ENCODE measurements at regions not wholly inside any gene's neighbourhood (a gene's known extent, or its start where the extent isn't known, plus 50 kb on each side); places are given as distances from the start of the nearest gene placed in this dataset.
"Not testable (repeated sequence)": the region's sequence is repeated elsewhere in the genome, so short reads cannot be mapped to it uniquely, and the experiment has no call there.

GRCh38 chr6:146985966-146986365 is 218.3 kb upstream of the STXBP5 start:
- DNase-seq (ENCODE audit: extremely low spot score), result no peak
- TF ChIP-seq LEF1 (IDR thresholded peaks at IDR 0.05; ENCODE audit: borderline replicate concordance) (no peak), FOXM1 (IDR thresholded peaks at IDR 0.05; ENCODE audit: borderline replicate concordance) (no peak)
- CTCF ChIA-PET, result no interaction called here
- POLR2A ChIA-PET, result no interaction called here

GRCh38 chr6:146987938-146988337 is 216.3 kb upstream of the STXBP5 start:
- DNase-seq (ENCODE audit: extremely low spot score); CTCF ChIA-PET; POLR2A ChIA-PET: not testable (repeated sequence)

GRCh38 chr6:146989860-146990259 is 214.4 kb upstream of the STXBP5 start:
- DNase-seq (ENCODE audit: extremely low spot score), result no peak
- CTCF ChIA-PET, result no interaction called here
- TF ChIP-seq ZNF384 (IDR thresholded peaks at IDR 0.05), result no peak
- POLR2A ChIA-PET, result no interaction called here

DNA sequence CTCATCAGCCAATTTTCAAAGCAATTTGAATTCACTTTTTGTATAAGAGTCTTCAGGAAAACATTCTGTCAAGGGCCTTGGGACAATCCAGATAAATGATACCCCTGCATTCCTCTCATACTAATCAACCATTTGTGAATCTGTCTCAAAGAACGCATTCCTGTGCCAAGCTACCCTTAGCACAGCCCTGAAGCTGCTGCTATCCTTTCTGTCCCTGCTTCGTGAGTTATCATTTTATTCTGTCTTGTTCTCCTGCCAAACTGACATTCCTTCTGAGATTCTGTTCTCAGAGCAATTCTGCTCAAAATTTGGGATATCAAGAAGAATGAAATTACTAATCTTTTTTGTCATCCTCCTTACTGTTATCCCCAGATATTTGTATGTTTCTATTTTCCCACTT is 213.9 kb upstream of the STXBP5 start:
- DNase-seq (ENCODE audit: extremely low spot score), result no peak
- CTCF ChIA-PET, result no interaction called here
- TF ChIP-seq ZNF384 (IDR thresholded peaks at IDR 0.05) (no peak), SP1 (IDR thresholded peaks at IDR 0.05) (no peak)
- POLR2A ChIA-PET, result no interaction called here

DNA sequence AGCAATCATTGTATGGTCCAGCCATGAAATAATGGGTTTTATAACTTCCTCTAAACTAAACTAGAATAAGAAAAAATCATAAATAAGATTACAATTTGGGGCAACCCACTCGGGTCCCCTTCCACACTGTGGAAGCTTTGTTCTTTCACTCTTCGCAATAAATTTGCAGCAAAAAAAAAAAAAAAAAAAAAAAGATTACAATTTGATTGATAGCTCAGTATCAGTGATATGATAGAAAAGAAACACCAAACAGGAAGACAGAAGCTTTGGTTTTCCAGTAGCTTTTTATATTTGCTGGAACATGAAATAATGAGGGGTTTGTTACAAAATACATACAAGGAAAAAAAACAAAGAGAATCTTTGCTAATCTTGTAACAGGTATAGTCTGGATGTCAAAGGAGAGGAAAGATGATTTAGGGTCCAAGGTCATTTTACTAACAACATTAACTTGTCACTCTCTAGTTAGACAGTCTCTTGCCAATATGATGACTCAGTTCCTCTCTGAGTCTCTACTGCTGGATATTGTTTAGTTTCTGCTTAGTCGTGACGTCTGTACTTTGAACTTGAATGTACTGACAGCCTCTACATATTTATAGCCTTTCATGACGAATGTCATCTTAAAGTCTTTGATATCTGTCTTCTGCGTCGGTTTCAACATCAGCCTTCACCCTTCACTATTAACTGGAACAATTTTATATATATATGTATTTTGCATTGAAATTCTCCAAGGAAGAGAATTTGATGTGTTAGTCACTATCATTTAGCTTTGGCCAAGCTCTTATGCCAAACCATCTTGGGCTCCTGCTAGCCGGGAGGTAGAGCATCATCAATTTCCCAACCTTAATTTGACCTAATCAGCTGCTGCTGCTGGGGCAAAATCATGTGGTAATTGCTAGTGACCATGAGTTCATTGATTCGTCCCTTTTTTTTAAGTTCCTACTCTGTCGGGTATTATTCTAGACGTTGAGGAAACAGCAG is 213.1 kb upstream of the STXBP5 start:
- ChIA-PET POLR2A (no interaction called here), CTCF (no interaction called here)
- DNase-seq (ENCODE audit: extremely low spot score), result no peak
- TF ChIP-seq ARNT (IDR thresholded peaks at IDR 0.05) (no peak), FOXK2 (IDR thresholded peaks at IDR 0.05) (no peak), L3MBTL2 (conservative IDR thresholded peaks at IDR 0.05) (no peak), TARDBP (IDR thresholded peaks at IDR 0.05) (no peak), ELF4 (IDR thresholded peaks at IDR 0.05) (no peak), BHLHE40 (IDR thresholded peaks at IDR 0.05; ENCODE audit: borderline replicate concordance) (no peak), HDGF (IDR thresholded peaks at IDR 0.05; ENCODE audit: borderline replicate concordance) (no peak), ZNF384 (IDR thresholded peaks at IDR 0.05) (no peak)

GRCh38 chr6:146997062-146997461 is 207.2 kb upstream of the STXBP5 start:
- TF ChIP-seq PKNOX1 (IDR thresholded peaks at IDR 0.05) (no peak), HDGF (IDR thresholded peaks at IDR 0.05; ENCODE audit: borderline replicate concordance) (no peak), TARDBP (IDR thresholded peaks at IDR 0.05) (no peak), FOXA1 (IDR thresholded peaks at IDR 0.05) (no peak), SP1 (IDR thresholded peaks at IDR 0.05) (no peak), ARNT (IDR thresholded peaks at IDR 0.05) (no peak)
- DNase-seq (ENCODE audit: extremely low spot score), result no peak
- ChIA-PET POLR2A (no interaction called here), CTCF (no interaction called here)

DNA sequence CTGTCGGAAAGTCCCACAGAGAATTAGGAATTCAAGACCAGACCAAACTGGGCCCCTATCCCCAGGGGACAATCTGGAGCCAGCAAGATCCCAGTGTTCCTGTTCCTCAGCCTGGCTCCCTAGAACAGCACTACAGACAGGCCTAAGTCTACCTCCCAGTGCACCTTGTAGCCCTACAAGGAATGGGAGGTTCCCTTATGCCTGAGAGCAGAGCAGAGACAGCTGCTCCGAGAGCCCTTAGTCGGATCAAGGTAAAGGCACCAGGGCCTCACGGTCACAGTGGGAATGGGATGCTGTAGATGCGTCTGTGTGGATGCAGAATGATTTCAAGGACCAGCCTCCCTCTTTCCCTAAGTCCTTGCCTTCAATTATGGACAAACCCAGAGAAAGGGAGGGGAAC is 204.5 kb upstream of the STXBP5 start:
- POLR2A ChIA-PET, result no interaction called here
- no peak for TF ChIP-seq FOXM1 (IDR thresholded peaks at IDR 0.05; ENCODE audit: borderline replicate concordance)
- CTCF ChIA-PET, result no interaction called here
- DNase-seq (ENCODE audit: extremely low spot score), result no peak

DNA sequence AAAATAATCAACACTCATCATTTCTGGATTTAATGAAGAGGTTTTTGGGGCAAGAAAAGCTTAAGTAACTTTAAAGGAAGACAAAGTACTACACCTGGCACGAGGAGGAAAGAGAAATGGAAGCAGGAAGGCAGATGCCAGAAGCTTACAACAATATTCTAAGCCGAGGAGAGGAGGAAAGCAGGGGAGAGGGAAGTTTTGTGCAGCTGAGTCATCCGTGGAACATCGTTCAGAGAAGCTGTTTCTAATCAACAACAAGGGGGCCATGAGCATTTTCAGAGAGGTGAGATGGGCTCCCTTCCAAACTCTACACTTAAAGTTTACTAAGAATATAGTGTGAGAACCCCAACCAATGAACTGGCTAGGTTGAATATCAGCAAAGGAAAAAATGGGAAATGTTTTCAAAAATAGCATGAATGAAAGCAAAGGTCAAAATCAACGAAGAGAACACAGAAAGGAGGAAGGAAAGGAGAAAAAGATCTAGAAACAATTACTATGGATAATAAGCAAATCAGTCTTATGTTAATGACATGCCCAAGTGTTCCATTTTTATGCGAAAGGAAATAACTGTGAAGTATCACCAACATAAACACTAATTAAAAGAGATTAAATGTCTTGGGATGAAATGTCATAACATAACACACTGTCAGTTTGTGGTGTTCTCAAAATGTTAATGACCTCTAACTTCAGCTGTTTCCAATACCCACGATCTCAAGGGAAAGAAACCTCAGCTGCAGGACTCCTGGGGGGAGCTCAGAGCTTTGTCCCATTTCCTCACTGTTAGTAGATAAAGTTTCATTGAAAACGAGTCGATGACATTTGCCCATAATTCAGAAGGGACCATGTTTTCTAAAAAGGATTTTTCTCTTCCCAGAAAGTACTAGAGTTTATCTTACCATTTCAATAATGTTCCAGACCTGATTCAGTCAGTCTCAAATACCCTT is 203.4 kb upstream of the STXBP5 start:
- TF ChIP-seq SUZ12 (IDR thresholded peaks at IDR 0.05), result no peak
- no peak for TF ChIP-seq ZNF384 (IDR thresholded peaks at IDR 0.05)
- no peak for TF ChIP-seq HDGF (IDR thresholded peaks at IDR 0.05; ENCODE audit: borderline replicate concordance)
- no peak for TF ChIP-seq L3MBTL2 (conservative IDR thresholded peaks at IDR 0.05)
- no peak for TF ChIP-seq FOXK2 (IDR thresholded peaks at IDR 0.05)
- no peak for TF ChIP-seq FOXM1 (IDR thresholded peaks at IDR 0.05; ENCODE audit: borderline replicate concordance)
- no peak for TF ChIP-seq ELF4 (IDR thresholded peaks at IDR 0.05)
- TF ChIP-seq ARNT (IDR thresholded peaks at IDR 0.05), result no peak
- no peak for TF ChIP-seq LEF1 (IDR thresholded peaks at IDR 0.05; ENCODE audit: borderline replicate concordance)
- no peak for TF ChIP-seq BHLHE40 (IDR thresholded peaks at IDR 0.05; ENCODE audit: borderline replicate concordance)
- TF ChIP-seq CTBP1 (IDR thresholded peaks at IDR 0.05; ENCODE audit: borderline replicate concordance), result no peak
- TF ChIP-seq TARDBP (IDR thresholded peaks at IDR 0.05), result no peak
- no peak for TF ChIP-seq FOXA1 (IDR thresholded peaks at IDR 0.05)
- TF ChIP-seq PKNOX1 (IDR thresholded peaks at IDR 0.05), result no peak
- POLR2A ChIA-PET, result no interaction called here
- no peak for DNase-seq (ENCODE audit: extremely low spot score)
- CTCF ChIA-PET, result no interaction called here

Measured in HEK293T (cell line).